ENCODE measurements at regions not wholly inside any gene's neighbourhood (a gene's known extent, or its start where the extent isn't known, plus 50 kb on each side); places are given as distances from the start of the nearest gene placed in this dataset.

DNA sequence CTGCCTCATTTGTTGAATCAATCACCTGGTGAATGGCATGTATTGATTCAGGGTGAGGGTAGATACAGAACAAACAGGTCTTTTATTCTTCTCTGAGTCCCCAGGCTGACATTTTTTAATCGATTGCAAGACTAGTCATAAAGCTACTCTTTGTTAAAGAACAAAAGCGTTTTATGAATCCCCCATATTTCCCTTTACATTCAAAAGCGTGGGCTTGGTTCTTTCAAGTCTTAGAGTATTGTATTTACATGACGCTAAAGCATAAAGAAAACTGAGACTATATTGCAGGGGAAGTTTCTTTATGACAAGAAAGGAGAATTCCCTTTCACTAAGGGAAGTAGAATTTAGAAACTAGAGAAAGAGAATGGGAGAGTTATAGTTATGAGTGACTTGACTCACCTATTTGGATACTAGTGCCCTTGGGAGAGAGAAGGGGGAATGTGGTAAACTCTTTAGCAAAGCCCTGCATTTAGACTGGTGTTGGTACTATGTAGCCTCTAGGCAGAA, 69.3 kb upstream of the PDE5A start:
- no peak for DNase-seq

DNA sequence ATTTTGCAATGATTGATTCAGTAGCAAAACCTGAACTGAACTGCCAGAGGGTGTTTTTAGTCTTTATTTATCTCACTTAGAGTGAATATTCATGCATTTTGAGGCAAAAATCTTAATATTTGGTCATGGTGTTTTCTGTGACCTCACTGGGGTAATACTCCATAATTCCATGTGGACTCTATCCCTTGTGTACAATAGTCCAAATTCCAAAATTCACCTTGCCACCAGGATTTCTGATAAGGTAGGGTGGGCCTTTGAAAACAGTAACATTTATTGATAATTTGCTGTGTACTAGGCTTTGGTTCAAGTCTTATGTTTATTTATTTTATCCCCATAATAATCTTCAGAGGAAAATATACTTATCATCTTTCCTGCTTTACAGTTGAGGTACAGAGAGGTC, 68.4 kb upstream of the PDE5A start:
- no peak for DNase-seq

DNA sequence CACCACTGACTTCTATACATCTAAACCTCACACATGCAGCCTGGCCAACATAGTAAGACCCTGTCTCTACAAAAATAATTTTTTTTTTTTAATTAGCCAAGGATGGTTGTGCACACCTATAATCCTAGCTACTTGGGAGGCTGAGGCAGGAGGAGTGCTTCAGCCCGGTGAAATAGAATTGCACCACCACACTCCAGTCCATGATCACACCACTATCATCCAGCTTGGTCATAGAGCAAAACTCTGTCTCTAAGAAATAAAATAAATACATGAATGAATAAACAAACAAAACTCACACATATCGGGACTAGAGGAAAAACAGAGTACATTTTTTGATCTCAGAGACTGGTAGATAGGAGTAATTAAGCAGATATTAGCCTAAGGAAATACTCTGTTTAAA, 66.6 kb upstream of the PDE5A start:
- no peak for DNase-seq

DNA sequence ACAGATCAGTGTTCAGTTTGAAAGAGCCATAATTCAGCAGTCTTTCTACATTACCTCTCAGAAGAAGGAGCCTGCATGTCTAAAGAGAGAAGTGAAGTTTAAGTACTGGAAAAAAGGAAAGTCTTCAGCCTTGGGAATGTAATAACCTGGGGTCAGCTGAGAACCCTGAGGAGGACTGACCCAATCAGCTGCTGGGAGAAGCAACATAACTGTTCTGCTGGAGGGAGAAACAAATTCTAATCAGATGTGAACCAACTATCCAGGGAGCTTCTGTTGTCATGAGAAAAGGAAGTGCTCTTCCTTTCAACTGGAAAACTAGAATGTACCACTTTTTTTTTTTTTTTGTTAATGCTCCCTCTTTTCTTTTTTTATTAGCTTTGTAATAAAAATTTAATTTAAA, 64.5 kb upstream of the PDE5A start:
- DNase-seq, result no peak

GRCh38 chr4:119692001-119692400, 63.4 kb upstream of the PDE5A start:
- peak; percentile 43 for DNase-seq

- no peak for DNase-seq
Measured at GRCh38 chr4:119690871-119691270, 62.3 kb upstream of the PDE5A start.

- DNase-seq, result no peak
Measured at GRCh38 chr4:119688446-119688845, 59.8 kb upstream of the PDE5A start.

DNA sequence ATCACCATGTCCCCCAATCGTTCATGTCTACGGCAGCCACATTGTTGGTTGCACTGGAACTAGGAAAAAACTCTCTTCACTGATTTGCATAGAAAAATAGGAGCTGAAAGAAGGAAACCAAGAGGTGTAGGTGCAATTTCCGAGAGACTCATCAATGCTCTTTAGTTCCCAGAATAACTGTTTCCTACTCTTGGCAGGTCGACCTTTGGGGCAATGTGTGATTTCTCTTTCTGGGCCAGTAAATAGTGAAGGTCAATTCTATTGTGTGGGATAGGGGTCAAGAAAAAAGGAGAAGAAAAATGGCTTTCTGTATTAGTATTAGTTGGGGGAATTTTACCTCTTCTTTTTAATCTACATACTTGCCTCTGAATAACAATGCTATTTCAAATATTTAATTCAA, 55.9 kb upstream of the PDE5A start:
- no peak for DNase-seq

DNA sequence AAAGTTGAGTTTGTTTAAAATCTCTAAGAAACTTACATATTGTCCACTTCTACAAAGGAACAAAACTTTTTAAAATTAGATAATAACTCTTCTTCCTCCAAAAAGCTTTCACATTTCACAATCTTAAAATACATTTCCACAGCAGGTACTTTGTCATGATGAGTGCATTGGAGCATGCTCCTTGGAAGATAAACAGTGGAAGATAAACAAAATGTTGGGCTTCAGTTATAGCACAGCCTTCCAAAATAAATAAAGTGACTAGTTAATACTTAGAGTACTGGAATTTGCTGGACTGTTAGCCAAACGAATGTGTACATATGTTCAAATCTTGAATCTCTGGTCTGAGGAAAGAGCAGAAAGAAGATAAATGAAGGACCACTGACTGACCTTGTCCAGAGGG, 54.9 kb upstream of the PDE5A start:
- DNase-seq, result peak; percentile 13

DNA sequence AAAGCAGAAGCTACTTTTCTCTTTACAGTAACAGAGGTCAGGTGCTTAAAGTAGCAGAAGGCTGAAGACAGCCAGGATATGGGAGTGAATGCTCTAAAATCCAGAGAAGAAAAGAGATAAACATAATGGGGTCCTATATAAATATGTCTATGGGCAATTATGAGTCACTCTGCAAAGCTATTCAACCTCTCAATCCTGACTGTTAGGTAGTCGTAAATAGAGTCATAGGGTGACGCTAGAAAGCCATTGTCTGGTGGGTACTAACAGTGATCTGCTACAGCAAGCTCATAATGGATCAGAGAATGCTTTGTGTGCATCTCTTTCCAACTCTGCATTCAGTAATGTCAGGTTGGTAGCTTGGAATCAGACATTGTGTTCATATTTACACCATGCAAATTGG, 53.5 kb upstream of the PDE5A start:
- no peak for DNase-seq

GRCh38 chr4:119679251-119679650, 50.6 kb upstream of the PDE5A start:
- no peak for DNase-seq

DNA sequence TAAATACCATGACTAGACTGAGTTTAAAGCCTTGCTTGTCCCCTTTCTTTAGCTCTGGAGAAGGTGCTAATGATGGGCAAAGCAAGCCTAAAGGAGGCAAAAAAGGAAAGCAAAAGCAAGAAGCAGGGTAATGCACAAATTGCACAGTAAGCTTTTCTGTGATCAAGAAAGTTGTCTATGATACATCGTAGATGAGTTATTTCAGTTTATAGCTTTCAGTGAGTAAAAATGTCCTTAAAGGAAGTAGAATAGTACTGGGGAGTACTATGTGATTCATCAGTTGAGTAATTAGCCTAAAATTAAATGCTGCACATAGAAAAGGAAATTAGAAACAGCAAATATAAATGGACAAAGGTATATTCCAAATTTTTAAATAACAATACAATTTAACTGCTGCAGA, 50.2 kb upstream of the PDE5A start:
- DNase-seq, result peak; percentile 17

All from fibroblast of skin of abdomen (primary cell).